H9 (cell line): ENCODE measurements at regions not wholly inside any gene's neighbourhood (a gene's known extent, or its start where the extent isn't known, plus 50 kb on each side); places are given as distances from the start of the nearest gene placed in this dataset.

ENCODE experiments used
- DNase-seq: peaks from one replicate; pipeline ENCODE4 v3.0.0-alpha.2; 2017
- H2AFZ ChIP-seq: one replicate; pipeline ENCODE4 v1.6.1; 2013; ENCODE audit warnings: mild to moderate bottlenecking, low read length, control low read depth, moderate library complexity
- H2AK5ac ChIP-seq: 2 replicates; pipeline ENCODE4 v1.6.1; 2013; ENCODE audit warnings: low read length, control low read depth, mixed read lengths; ENCODE audit not compliant: insufficient read length
- H2BK120ac ChIP-seq: one replicate; pipeline ENCODE4 v1.6.1; 2013; ENCODE audit warnings: low read depth, mild to moderate bottlenecking, low read length, control low read depth, inconsistent platforms; ENCODE audit not compliant: poor library complexity, severe bottlenecking
- H2BK12ac ChIP-seq: 2 replicates; pipeline ENCODE4 v1.6.1; 2013; ENCODE audit warnings: low read length, control low read depth, mixed read lengths, low read depth; ENCODE audit not compliant: insufficient read length
- H2BK15ac ChIP-seq: 2 replicates; pipeline ENCODE4 v1.6.1; 2013; ENCODE audit warnings: low read depth, low read length, control low read depth
- H2BK20ac ChIP-seq: one replicate; pipeline ENCODE4 v1.6.1; 2013; ENCODE audit warnings: low read depth, mild to moderate bottlenecking, low read length, control low read depth, inconsistent platforms; ENCODE audit not compliant: poor library complexity, severe bottlenecking
- H2BK5ac ChIP-seq: 2 replicates; pipeline ENCODE4 v1.6.1; 2013; ENCODE audit warnings: low read length, control low read depth, mixed read lengths; ENCODE audit not compliant: insufficient read length
- H3K14ac ChIP-seq: 2 replicates; pipeline ENCODE4 v1.6.1; 2013; ENCODE audit warnings: low read length, control low read depth; ENCODE audit not compliant: insufficient read depth
- H3K18ac ChIP-seq: 2 replicates; pipeline ENCODE4 v1.6.1; 2013; ENCODE audit warnings: low read depth, mild to moderate bottlenecking, mixed read lengths, low read length, control low read depth; ENCODE audit not compliant: insufficient read length
- H3K23ac ChIP-seq: 2 replicates; pipeline ENCODE4 v1.6.1; 2013; ENCODE audit warnings: low read length, control low read depth, mixed read lengths, low read depth; ENCODE audit not compliant: insufficient read length
- H3K23me2 ChIP-seq: 2 replicates; pipeline ENCODE4 v1.6.1; 2013; ENCODE audit warnings: low read depth, mild to moderate bottlenecking, mixed read lengths, low read length, control low read depth; ENCODE audit not compliant: insufficient read length, poor library complexity, severe bottlenecking
- H3K27ac ChIP-seq: 2 replicates; pipeline ENCODE4 v1.5.1; 2013; ENCODE audit warnings: low read length, control low read depth, mixed read lengths, low read depth; ENCODE audit not compliant: insufficient read length
- H3K27me3 ChIP-seq: 2 replicates; pipeline ENCODE4 v1.6.1; 2013; ENCODE audit warnings: low read length, control low read depth, inconsistent platforms; ENCODE audit not compliant: insufficient read depth
- H3K4ac ChIP-seq: 2 replicates; pipeline ENCODE4 v1.6.1; 2013; ENCODE audit warnings: low read depth, mild to moderate bottlenecking, control low read depth, inconsistent platforms, low read length, moderate library complexity
- H3K4me1 ChIP-seq: 2 replicates; pipeline ENCODE4 v1.6.1; 2013; ENCODE audit warnings: low read length, control low read depth, inconsistent platforms; ENCODE audit not compliant: insufficient read depth
- H3K4me2 ChIP-seq: 2 replicates; pipeline ENCODE4 v1.6.1; 2013; ENCODE audit warnings: low read length, control low read depth, mixed read lengths; ENCODE audit not compliant: insufficient read length, insufficient read depth
- H3K56ac ChIP-seq: 2 replicates; pipeline ENCODE4 v1.6.1; 2013; ENCODE audit warnings: low read depth, mild to moderate bottlenecking, mixed read lengths, low read length, control low read depth; ENCODE audit not compliant: insufficient read length
- H3K79me1 ChIP-seq: 2 replicates; pipeline ENCODE4 v1.6.1; 2013; ENCODE audit warnings: low read depth, mild to moderate bottlenecking, moderate library complexity, low read length, control low read depth, inconsistent platforms; ENCODE audit not compliant: insufficient read depth, poor library complexity, severe bottlenecking
- H3K79me2 ChIP-seq: 2 replicates; pipeline ENCODE4 v1.6.1; 2013; ENCODE audit warnings: low read length, control low read depth, inconsistent platforms; ENCODE audit not compliant: insufficient read depth
- H3K9ac ChIP-seq: 2 replicates; pipeline ENCODE4 v1.6.1; 2013; ENCODE audit warnings: low read length, control low read depth, mixed read lengths; ENCODE audit not compliant: insufficient read length; ENCODE audit errors: extremely low read depth
- H3K9me3 ChIP-seq: one replicate; pipeline ENCODE4 v1.6.1; 2013; ENCODE audit warnings: low read depth, low read length, inconsistent platforms; ENCODE audit not compliant: control insufficient read depth
- H3T11ph ChIP-seq: one replicate; pipeline ENCODE4 v1.6.1; 2013; ENCODE audit warnings: mild to moderate bottlenecking, low read length, control low read depth, inconsistent platforms
- H4K20me1 ChIP-seq: one replicate; pipeline ENCODE4 v1.6.1; 2013; ENCODE audit not compliant: control insufficient read depth, insufficient read length, insufficient read depth
- H4K5ac ChIP-seq: 2 replicates; pipeline ENCODE4 v1.6.1; 2013; ENCODE audit warnings: low read depth, mild to moderate bottlenecking, mixed read lengths, low read length, control low read depth; ENCODE audit not compliant: insufficient read length
- H4K8ac ChIP-seq: replicated peaks from 2 replicates; pipeline ENCODE4 v1.6.1; 2013; ENCODE audit warnings: low read length, control low read depth, mixed read lengths, low read depth; ENCODE audit not compliant: insufficient read length
- H4K91ac ChIP-seq: 2 replicates; pipeline ENCODE4 v1.6.1; 2013; ENCODE audit warnings: low read depth, mild to moderate bottlenecking, moderate library complexity, mixed read lengths, low read length, control low read depth; ENCODE audit not compliant: insufficient read length
- H3K27ac Mint-ChIP-seq, 3 experiments: 2 replicates in 2 of 3; 3 replicates in 1 of 3; pipeline ENCODE4 v1.8.0; 2020 to 2021; ENCODE audit warnings: mixed read lengths in 3 of 3, mild to moderate bottlenecking in 1 of 3, moderate library complexity in 1 of 3
- H3K27me3 Mint-ChIP-seq: 2 replicates; pipeline ENCODE4 v1.8.0; 2021; ENCODE audit warnings: low read depth, mild to moderate bottlenecking, moderate library complexity, mixed read lengths
- H3K36me3 Mint-ChIP-seq, 3 experiments: 2 replicates in 2 of 3; 3 replicates in 1 of 3; pipeline ENCODE4 v1.8.0; 2020 to 2021; ENCODE audit warnings: low read depth in 3 of 3, mixed read lengths in 3 of 3; ENCODE audit not compliant: insufficient read depth in 1 of 3
- H3K4me1 Mint-ChIP-seq, 2 experiments: 2 replicates each; pipeline ENCODE4 v1.8.0; 2020; ENCODE audit warnings: mixed read lengths in 2 of 2
- H3K4me3 Mint-ChIP-seq, 2 experiments: 2 replicates in 1 of 2; 3 replicates in 1 of 2; pipeline ENCODE4 v1.8.0; 2020 to 2021; ENCODE audit warnings: mild to moderate bottlenecking in 2 of 2, mixed read lengths in 2 of 2, moderate library complexity in 1 of 2
- H3K9me3 Mint-ChIP-seq, 2 experiments: 2 replicates in 1 of 2; 3 replicates in 1 of 2; pipeline ENCODE4 v1.8.0; 2020; ENCODE audit warnings: mild to moderate bottlenecking in 2 of 2, mixed read lengths in 2 of 2, moderate library complexity in 1 of 2
- CTCF ChIP-seq: fragments of 200-600 bp; sonication (generic); conservative IDR thresholded peaks from 3 replicates; pipeline ENCODE4 v1.8.0; 2021; ENCODE audit warnings: antibody characterized with exemption, mild to moderate bottlenecking
- WGBS: extraction: QIAGEN DNeasy Blood & Tissue Kit; methylation state at CpG from one replicate; pipeline ENCODE4 v1.1.7; 2013; ENCODE audit warnings: missing lambda C conversion rate, low lambda C conversion rate, mixed read lengths; ENCODE audit not compliant: insufficient read length; ENCODE audit errors: extremely low coverage; 5-methylcytosine and 5-hydroxymethylcytosine counted together

- H3K79me1 ChIP-seq = no peaks in the 10 kb centered on the region
- no peak for TF ChIP-seq CTCF
- no peak overlapping the region for H2BK15ac ChIP-seq
- no peak overlapping the region for H2BK5ac ChIP-seq
- Mint-ChIP-seq H3K9me3 (peaks cover 20 to 29% of the 10 kb centered on the region in 2 experiments), H3K36me3 (peaks cover 25 to 51% (median 31%) of the 10 kb centered on the region in 3 experiments), H3K27me3 (no peaks in the 10 kb centered on the region), H3K4me3 (peak overlapping the region; percentile 35 to 66), H3K4me1 (peaks cover 52 to 54% of the 10 kb centered on the region in 2 experiments), H3K27ac (peak overlapping the region; percentile 88 to 99 (median 97))
- H3K18ac ChIP-seq = no peak overlapping the region
- no CpG with 5 or more reads among the region's 3 CpGs for WGBS
- H3K14ac ChIP-seq = no peak overlapping the region
- peak overlapping the region; percentile 36 for H3K4me2 ChIP-seq
- H2AK5ac ChIP-seq = no peak overlapping the region
- H3K9me3 ChIP-seq = no peaks in the 10 kb centered on the region
- no peak overlapping the region for H2AFZ ChIP-seq
- H4K91ac ChIP-seq = no peak overlapping the region
- DNase-seq = peak; percentile 40
- no peaks in the 10 kb centered on the region for H3K79me2 ChIP-seq
- H4K5ac ChIP-seq = no peak overlapping the region
- H3K27me3 ChIP-seq = no peaks in the 10 kb centered on the region
- peak overlapping the region; percentile 96 for H3K27ac ChIP-seq
- no peaks in the 10 kb centered on the region for H4K20me1 ChIP-seq
- no peaks in the 10 kb centered on the region; the same call in 1 of the 2 replicates for H3K4me1 ChIP-seq
- no peak overlapping the region for H3K4ac ChIP-seq
- H2BK12ac ChIP-seq = no peak overlapping the region
- no peak overlapping the region for H3T11ph ChIP-seq
- H3K23ac ChIP-seq = no peak overlapping the region
- no peak overlapping the region for H2BK120ac ChIP-seq
- H3K56ac ChIP-seq = no peak overlapping the region
- no peaks in the 10 kb centered on the region for H3K23me2 ChIP-seq
- H4K8ac ChIP-seq = no peak overlapping the region
- H2BK20ac ChIP-seq = no peak overlapping the region
- no peak overlapping the region for H3K9ac ChIP-seq
These were observed 668.8 kb upstream of the PRKX start for GRCh38 chrX:4382273-4382672.
